Hepatocyte (in vitro differentiated cells): ENCODE measurements at regions not wholly inside any gene's neighbourhood (a gene's known extent, or its start where the extent isn't known, plus 50 kb on each side); places are given as distances from the start of the nearest gene placed in this dataset.

Source experiments
- EZH2 ChIP-seq: fragments of 200-600 bp; sonication (generic); IDR thresholded peaks from 2 replicates; pipeline ENCODE4 v1.6.1; 2016; ENCODE audit warnings: antibody characterized with exemption, mild to moderate bottlenecking, borderline replicate concordance
- EZH2phosphoT487 ChIP-seq: fragments of 200-600 bp; sonication (generic); IDR thresholded peaks from one replicate; pipeline ENCODE4 v1.6.1; 2018; ENCODE audit warnings: antibody characterized with exemption, mild to moderate bottlenecking, low read depth, moderate library complexity; ENCODE audit not compliant: unreplicated experiment, severe bottlenecking
- TF ChIP-seq, protein P1 (sequence below): fragments of 200-600 bp; sonication (generic); IDR thresholded peaks from 2 replicates; pipeline ENCODE4 v1.5.1; 2016; ENCODE audit warnings: antibody characterized with exemption, mild to moderate bottlenecking; ENCODE audit not compliant: poor library complexity

DNA sequence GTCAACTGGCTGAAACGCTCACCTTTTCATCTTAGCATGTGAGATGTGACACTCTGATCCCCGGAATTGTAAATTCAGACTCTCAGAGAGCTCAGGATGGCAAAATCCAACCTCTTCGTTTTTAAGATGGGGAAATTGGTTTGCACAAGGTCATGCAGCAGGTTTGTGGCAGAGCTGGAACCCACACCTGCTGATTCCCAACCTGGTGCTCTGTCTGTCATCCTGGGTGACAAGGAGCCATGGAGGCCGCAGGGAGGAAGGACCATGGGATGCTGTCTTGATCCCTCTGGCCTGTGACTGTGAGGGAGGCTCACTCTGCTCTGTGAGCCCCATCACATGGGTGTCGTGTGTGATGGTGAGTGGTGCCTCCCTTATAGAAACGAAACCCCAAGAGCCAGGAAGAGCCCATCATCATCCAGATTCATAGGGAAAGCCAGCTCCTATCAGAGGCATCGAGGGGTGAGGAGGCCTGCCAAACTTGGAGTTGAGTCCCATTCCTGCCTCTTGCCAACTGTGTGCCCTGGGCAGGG is 87.4 kb upstream of the SYT13 start:
- TF ChIP-seq, protein P1, sequence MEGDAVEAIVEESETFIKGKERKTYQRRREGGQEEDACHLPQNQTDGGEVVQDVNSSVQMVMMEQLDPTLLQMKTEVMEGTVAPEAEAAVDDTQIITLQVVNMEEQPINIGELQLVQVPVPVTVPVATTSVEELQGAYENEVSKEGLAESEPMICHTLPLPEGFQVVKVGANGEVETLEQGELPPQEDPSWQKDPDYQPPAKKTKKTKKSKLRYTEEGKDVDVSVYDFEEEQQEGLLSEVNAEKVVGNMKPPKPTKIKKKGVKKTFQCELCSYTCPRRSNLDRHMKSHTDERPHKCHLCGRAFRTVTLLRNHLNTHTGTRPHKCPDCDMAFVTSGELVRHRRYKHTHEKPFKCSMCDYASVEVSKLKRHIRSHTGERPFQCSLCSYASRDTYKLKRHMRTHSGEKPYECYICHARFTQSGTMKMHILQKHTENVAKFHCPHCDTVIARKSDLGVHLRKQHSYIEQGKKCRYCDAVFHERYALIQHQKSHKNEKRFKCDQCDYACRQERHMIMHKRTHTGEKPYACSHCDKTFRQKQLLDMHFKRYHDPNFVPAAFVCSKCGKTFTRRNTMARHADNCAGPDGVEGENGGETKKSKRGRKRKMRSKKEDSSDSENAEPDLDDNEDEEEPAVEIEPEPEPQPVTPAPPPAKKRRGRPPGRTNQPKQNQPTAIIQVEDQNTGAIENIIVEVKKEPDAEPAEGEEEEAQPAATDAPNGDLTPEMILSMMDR: no peak
- no peak for TF ChIP-seq EZH2phosphoT487
- TF ChIP-seq EZH2: no peak
